OCI-LY1 (cell line): ENCODE measurements at regions not wholly inside any gene's neighbourhood (a gene's known extent, or its start where the extent isn't known, plus 50 kb on each side); places are given as distances from the start of the nearest gene placed in this dataset.

Experiments used
- H2AFZ ChIP-seq: fragments of 200-600 bp; sonication (generic), shearing (Covaris generic); 2 replicates; pipeline ENCODE4 v1.6.0; 2014; ENCODE audit warnings: antibody characterized with exemption, mild to moderate bottlenecking, low read length
- H3F3A ChIP-seq: fragments of 200-600 bp; sonication (generic), shearing (Covaris generic); 2 replicates; pipeline ENCODE4 v1.6.0; 2014; ENCODE audit warnings: mild to moderate bottlenecking, antibody characterized with exemption, low read length, moderate library complexity; ENCODE audit not compliant: insufficient read depth
- H3K27ac ChIP-seq: fragments of 200-600 bp; sonication (generic); 2 replicates; pipeline ENCODE4 v1.5.1; 2014; ENCODE audit warnings: low read length, mixed run types, mild to moderate bottlenecking, low read depth; ENCODE audit not compliant: poor library complexity, severe bottlenecking
- H3K27me3 ChIP-seq: fragments of 200-600 bp; sonication (generic); 2 replicates; pipeline ENCODE4 v1.6.0; 2014; ENCODE audit warnings: antibody characterized with exemption, mild to moderate bottlenecking, low read length, moderate library complexity; ENCODE audit not compliant: insufficient read depth
- H3K36me3 ChIP-seq: fragments of 200-600 bp; sonication (generic); 2 replicates; pipeline ENCODE4 v1.6.1; 2014; ENCODE audit warnings: mild to moderate bottlenecking, antibody characterized with exemption, low read length, moderate library complexity, mixed read lengths; ENCODE audit not compliant: insufficient read depth
- H3K4me1 ChIP-seq: fragments of 200-600 bp; sonication (generic); 2 replicates; pipeline ENCODE4 v1.5.1; 2014; ENCODE audit warnings: mild to moderate bottlenecking, low read length, moderate library complexity; ENCODE audit not compliant: insufficient read depth, severe bottlenecking
- H3K4me2 ChIP-seq: fragments of 200-600 bp; sonication (generic), shearing (Covaris generic); 2 replicates; pipeline ENCODE4 v1.6.1; 2014; ENCODE audit warnings: low read length
- H3K4me3 ChIP-seq: fragments of 200-600 bp; sonication (generic); 2 replicates; pipeline ENCODE4 v1.5.1; 2014; ENCODE audit warnings: low read length, low read depth, mild to moderate bottlenecking, mixed read lengths; ENCODE audit not compliant: poor library complexity, severe bottlenecking
- H3K79me2 ChIP-seq: fragments of 200-600 bp; shearing (Covaris generic); 2 replicates; pipeline ENCODE4 v1.6.1; 2016; ENCODE audit warnings: mixed run types, low read length, mixed read lengths; ENCODE audit not compliant: insufficient read depth
- H3K9ac ChIP-seq: fragments of 200-600 bp; sonication (generic), shearing (Covaris generic); 2 replicates; pipeline ENCODE4 v1.6.1; 2014; ENCODE audit warnings: mild to moderate bottlenecking, low read length, mixed read lengths
- H3K9me2 ChIP-seq: fragments of 200-600 bp; sonication (generic), shearing (Covaris generic); 2 replicates; pipeline ENCODE4 v1.6.1; 2014; ENCODE audit warnings: low read depth, mild to moderate bottlenecking, low read length, mixed read lengths
- H3K9me3 ChIP-seq: fragments of 200-600 bp; shearing (Covaris generic); 2 replicates; pipeline ENCODE4 v1.6.1; 2014; ENCODE audit warnings: low read length, mixed read lengths
- H4K20me1 ChIP-seq: fragments of 200-600 bp; sonication (generic), shearing (Covaris generic); 2 replicates; pipeline ENCODE4 v1.6.0; 2016; ENCODE audit warnings: mild to moderate bottlenecking, low read length; ENCODE audit not compliant: insufficient read depth
- CTCF ChIP-seq: fragments of 200-600 bp; sonication (generic), shearing (Covaris generic); IDR thresholded peaks from 2 replicates; pipeline ENCODE4 v1.5.1; 2017; ENCODE audit warnings: mild to moderate bottlenecking, antibody characterized with exemption, low read length, moderate library complexity, mixed read lengths
- EZH2 ChIP-seq: fragments of 200-600 bp; sonication (generic), shearing (Covaris generic); IDR thresholded peaks from 2 replicates; pipeline ENCODE4 v1.8.0; 2017; ENCODE audit warnings: borderline replicate concordance, mixed run types, mild to moderate bottlenecking, antibody characterized with exemption, low read length, moderate library complexity, mixed read lengths

DNA sequence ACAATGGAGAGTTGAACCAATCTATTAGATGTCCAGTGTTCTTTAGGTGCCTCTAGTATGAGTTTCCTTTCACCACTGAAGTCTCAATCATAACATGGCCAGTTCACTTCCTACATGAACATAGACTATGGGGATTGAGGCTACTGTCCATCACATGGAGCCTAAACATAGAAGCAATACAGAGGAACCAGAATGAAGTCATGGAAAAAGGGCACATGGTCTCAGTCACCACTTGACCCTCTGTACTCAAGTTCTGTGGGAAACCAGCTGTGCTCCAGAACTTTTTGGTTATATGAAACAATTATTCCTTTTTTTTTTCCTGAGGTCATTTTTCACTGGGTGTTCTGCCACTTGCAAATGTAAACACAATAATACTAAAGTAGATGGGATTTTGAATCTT, 762.5 kb downstream of the CBLN4 start:
- H3K4me3 ChIP-seq: no peak overlapping the region
- H3K79me2 ChIP-seq: no peaks in the 10 kb centered on the region
- H3K36me3 ChIP-seq: no peaks in the 10 kb centered on the region
- no peaks in the 10 kb centered on the region for H4K20me1 ChIP-seq
- H3K9ac ChIP-seq: no peak overlapping the region
- no peak for TF ChIP-seq EZH2
- TF ChIP-seq CTCF: no peak
- no peaks in the 10 kb centered on the region for H3F3A ChIP-seq
- no peak overlapping the region for H3K27ac ChIP-seq
- H2AFZ ChIP-seq: no peak overlapping the region
- H3K9me2 ChIP-seq: no peaks in the 10 kb centered on the region
- H3K27me3 ChIP-seq: no peaks in the 10 kb centered on the region
- H3K9me3 ChIP-seq: no peaks in the 10 kb centered on the region
- H3K4me1 ChIP-seq: no peaks in the 10 kb centered on the region
- H3K4me2 ChIP-seq: no peak overlapping the region

DNA sequence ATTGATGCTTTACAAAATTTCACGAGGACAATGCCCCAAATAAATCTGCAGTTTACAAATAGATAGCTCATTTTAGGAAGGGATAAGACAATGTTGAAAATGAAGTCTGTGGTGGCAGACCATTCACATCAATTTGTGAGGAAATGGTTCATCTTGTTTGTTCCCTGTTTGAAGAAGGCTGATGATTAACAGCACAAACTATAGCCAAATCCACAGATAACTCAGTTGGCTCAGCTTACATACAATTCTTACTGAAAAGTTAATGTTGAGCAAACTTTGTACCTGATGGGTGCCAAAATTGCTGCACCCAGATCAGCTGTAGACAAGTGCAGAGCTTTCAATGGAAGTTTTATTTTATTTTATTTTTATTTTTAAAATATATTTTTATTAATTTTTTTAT, 763.9 kb downstream of the DOK5 start:
- TF ChIP-seq CTCF: no peak
- no peak for TF ChIP-seq EZH2

GRCh38 chr20:55232647-55233046, 757.3 kb downstream of the DOK5 start:
- Histone ChIP-seq H3F3A (no peaks in the 10 kb centered on the region), H3K4me1 (no peaks in the 10 kb centered on the region), H3K9me2 (no peaks in the 10 kb centered on the region), H3K79me2 (no peaks in the 10 kb centered on the region), H3K4me2 (no peak overlapping the region), H3K4me3 (no peak overlapping the region), H3K36me3 (no peaks in the 10 kb centered on the region), H3K27me3 (no peaks in the 10 kb centered on the region), H3K9me3 (no peaks in the 10 kb centered on the region), H4K20me1 (no peaks in the 10 kb centered on the region), H3K27ac (no peak overlapping the region), H3K9ac (no peak overlapping the region), H2AFZ (no peak overlapping the region)
- no peak for TF ChIP-seq EZH2
- no peak for TF ChIP-seq CTCF

More for the DNA sequence above, 763.9 kb downstream of the DOK5 start:
- Histone ChIP-seq H4K20me1 (no peaks in the 10 kb centered on the region), H3K4me3 (no peak overlapping the region), H3K9me3 (no peaks in the 10 kb centered on the region), H3K4me1 (no peaks in the 10 kb centered on the region), H3K4me2 (no peak overlapping the region), H3K9me2 (no peaks in the 10 kb centered on the region), H3K27me3 (no peaks in the 10 kb centered on the region), H3F3A (no peaks in the 10 kb centered on the region), H2AFZ (no peak overlapping the region), H3K36me3 (no peaks in the 10 kb centered on the region), H3K27ac (no peak overlapping the region), H3K9ac (no peak overlapping the region), H3K79me2 (no peaks in the 10 kb centered on the region)
